AG04450 (cell line): ENCODE measurements at regions not wholly inside any gene's neighbourhood (a gene's known extent, or its start where the extent isn't known, plus 50 kb on each side); places are given as distances from the start of the nearest gene placed in this dataset.
"Not testable (repeated sequence)": the region's sequence is repeated elsewhere in the genome, so short reads cannot be mapped to it uniquely, and the experiment has no call there.

ENCODE experiments used
- CTCF ChIA-PET: fragments of 300-600, 350-600 bp; formaldehyde crosslinking; extraction: SDS; loops from one replicate; lab custom pipeline; 2022; ENCODE audit warnings: antibody characterized with exemption, inconsistent platforms; lab: Charles Lee
- POLR2A ChIA-PET: fragments of 350-600 bp; formaldehyde crosslinking; extraction: SDS; loops from one replicate; lab custom pipeline; 2021; ENCODE audit warnings: antibody characterized with exemption, inconsistent platforms; lab: Yijun Ruan, JAX
- DNase-seq: peaks from one replicate; pipeline ENCODE4 v3.0.0-alpha.2; 2011; ENCODE audit warnings: low read depth, low spot score
- H3K27ac ChIP-seq: one replicate; pipeline ENCODE4 v1.5.1; 2012; ENCODE audit warnings: low read depth, low read length, control low read depth
- H3K27me3 ChIP-seq: one replicate; pipeline ENCODE4 v1.6.0; 2012; ENCODE audit warnings: low read length; ENCODE audit not compliant: control insufficient read depth, insufficient read depth
- H3K4me3 ChIP-seq: 2 replicates; pipeline ENCODE4 v1.5.1; 2011; ENCODE audit warnings: mild to moderate bottlenecking, low read depth, low read length, control low read depth
- H3K9me3 ChIP-seq: 2 replicates; pipeline ENCODE4 v1.5.1; 2012; ENCODE audit warnings: low read length; ENCODE audit not compliant: control insufficient read depth, insufficient read depth
- CTCF ChIP-seq: IDR thresholded peaks from 2 replicates; pipeline ENCODE4 v1.5.1; 2011; ENCODE audit warnings: low read depth, low read length, control low read depth, inconsistent platforms

DNA sequence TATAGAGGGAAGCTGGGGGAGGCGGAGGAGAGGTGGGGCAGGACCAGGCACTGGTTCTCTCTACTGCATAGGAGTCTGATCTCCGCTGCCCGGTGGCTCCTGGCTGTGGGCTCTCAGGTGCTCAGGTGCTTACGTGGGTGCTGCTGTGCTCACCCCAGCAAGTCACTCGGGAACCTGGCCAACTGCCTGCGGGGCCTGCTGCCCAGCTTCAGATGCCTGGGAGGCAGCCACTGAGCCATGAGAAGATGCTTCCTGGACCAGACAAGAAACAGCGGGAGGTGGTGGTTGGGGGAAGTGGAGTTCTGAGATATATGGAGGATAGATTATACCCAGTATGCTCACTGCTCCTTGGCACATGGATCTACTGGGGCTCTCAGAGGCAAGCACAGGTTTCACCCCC, 1303.4 kb downstream of the TBC1D22A start:
- ChIA-PET CTCF (no interaction called here), POLR2A (no interaction called here)

DNA sequence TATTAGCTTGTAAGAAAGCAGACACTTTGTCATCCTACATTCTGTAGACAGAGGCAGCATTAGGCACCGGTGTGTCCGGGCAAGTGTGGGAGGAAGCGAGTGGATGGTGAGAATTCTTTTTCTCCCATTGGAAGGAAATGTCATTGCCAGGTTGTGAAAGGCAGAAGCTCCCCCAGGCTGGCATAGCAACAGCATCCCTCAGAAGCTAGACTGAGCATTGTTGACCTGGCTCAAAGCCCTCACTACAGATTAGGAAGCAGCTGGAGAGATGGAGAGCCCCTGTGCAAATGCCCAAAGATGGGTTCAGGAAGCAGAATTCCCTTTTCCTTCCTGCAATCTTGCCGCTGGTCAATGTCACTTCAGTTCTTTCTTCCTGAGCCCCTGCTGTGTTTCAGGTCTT, 1299.3 kb downstream of the TBC1D22A start:
- Histone ChIP-seq H3K4me3 (no peak overlapping the region), H3K27me3 (no peaks in the 10 kb centered on the region), H3K9me3 (peaks cover 70% of the 10 kb centered on the region), H3K27ac (no peak overlapping the region)
- DNase-seq: no peak
- POLR2A ChIA-PET: no interaction called here
- no peak for TF ChIP-seq CTCF
- CTCF ChIA-PET: no interaction called here

More for the DNA sequence above, 1303.4 kb downstream of the TBC1D22A start:
- TF ChIP-seq CTCF: no peak
- H3K27ac ChIP-seq: no peak overlapping the region
- H3K4me3 ChIP-seq: no peak overlapping the region
- H3K27me3 ChIP-seq: no peaks in the 10 kb centered on the region
- peaks cover 81% of the 10 kb centered on the region for H3K9me3 ChIP-seq
- DNase-seq: no peak

- H3K27ac ChIP-seq: no peak overlapping the region
- DNase-seq: no peak
- peaks cover 62% of the 10 kb centered on the region for H3K9me3 ChIP-seq
- H3K4me3 ChIP-seq: no peak overlapping the region
- no peak for TF ChIP-seq CTCF
- ChIA-PET CTCF (no interaction called here), POLR2A (no interaction called here)
- H3K27me3 ChIP-seq: no peaks in the 10 kb centered on the region
Measured at GRCh38 chr22:48060266-48060665, 1297.8 kb downstream of the TBC1D22A start.

GRCh38 chr22:48059521-48059920, 1297.1 kb downstream of the TBC1D22A start:
- H3K27me3 ChIP-seq, H3K27ac ChIP-seq, POLR2A ChIA-PET, DNase-seq, CTCF ChIA-PET, H3K4me3 ChIP-seq: not testable (repeated sequence)
- H3K9me3 ChIP-seq: peaks cover 61% of the 10 kb centered on the region

DNA sequence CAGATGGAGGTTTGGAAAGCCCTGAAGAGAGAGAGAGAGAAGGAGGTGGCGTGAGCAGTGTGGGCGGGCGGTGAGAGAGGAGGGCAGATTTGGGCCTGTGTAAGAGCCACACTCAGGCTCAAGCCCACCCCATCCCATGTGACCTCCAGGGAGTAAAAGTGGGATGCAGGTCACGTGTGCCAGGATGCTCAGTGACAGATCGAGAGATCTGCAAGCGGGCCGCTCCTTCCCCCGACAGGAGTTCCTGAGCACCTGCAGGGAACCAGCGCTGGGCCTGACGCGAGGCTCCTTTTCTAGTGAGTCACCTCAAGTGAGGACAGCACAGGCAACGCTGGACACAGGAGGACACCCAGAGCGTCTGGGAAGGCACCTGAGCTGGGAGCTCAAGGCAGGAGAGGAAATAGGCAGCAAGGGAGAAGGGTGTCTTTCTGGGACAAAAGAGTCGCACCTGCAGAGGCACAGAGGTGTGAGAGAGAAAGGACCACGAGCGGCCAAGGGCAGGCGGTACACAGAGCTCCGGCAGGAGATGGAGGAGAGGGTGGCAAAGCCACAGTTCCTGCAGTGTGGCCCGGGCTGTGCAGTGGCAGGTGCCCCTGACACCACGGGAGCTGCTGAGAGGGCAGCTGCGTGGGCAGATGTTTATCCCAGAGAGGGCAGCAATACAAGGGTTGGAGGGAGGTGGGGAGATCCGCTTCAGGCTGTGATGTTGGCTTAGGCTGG, 1294.8 kb downstream of the TBC1D22A start:
- no peak overlapping the region for H3K27ac ChIP-seq
- peaks cover 62% of the 10 kb centered on the region for H3K9me3 ChIP-seq
- H3K27me3 ChIP-seq: no peaks in the 10 kb centered on the region
- ChIA-PET POLR2A (no interaction called here), CTCF (no interaction called here)
- no peak for DNase-seq
- no peak overlapping the region for H3K4me3 ChIP-seq
- TF ChIP-seq CTCF: no peak
